Bronchial epithelial cell (primary cell): ENCODE measurements at regions not wholly inside any gene's neighbourhood (a gene's known extent, or its start where the extent isn't known, plus 50 kb on each side); places are given as distances from the start of the nearest gene placed in this dataset.
A peak's percentile ranks its signal among the peaks of the same experiment; 100 is the strongest.

ENCODE experiments used
- DNase-seq: peaks from one replicate; pipeline ENCODE4 v3.0.0-alpha.2; 2010; ENCODE audit warnings: low read depth
- FAIRE-seq: peaks from 2 replicates; lab custom pipeline; 2011; peaks lifted over from hg19 to GRCh38; lab: Jason Lieb, UNC
- H3K27me3 ChIP-seq: 2 replicates; pipeline ENCODE4 v1.5.1; 2011; ENCODE audit warnings: low read length; ENCODE audit not compliant: control insufficient read depth, insufficient read depth
- H3K36me3 ChIP-seq: 2 replicates; pipeline ENCODE4 v1.5.1; 2011; ENCODE audit warnings: low read length; ENCODE audit not compliant: control insufficient read depth, insufficient read depth
- H3K4me3 ChIP-seq: 2 replicates; pipeline ENCODE4 v1.5.1; 2011; ENCODE audit warnings: mild to moderate bottlenecking, low read depth, low read length, control low read depth
- CTCF ChIP-seq: IDR thresholded peaks from 2 replicates; pipeline ENCODE4 v1.5.1; 2011; ENCODE audit warnings: mild to moderate bottlenecking, moderate library complexity, low read length, control low read depth, inconsistent platforms; ENCODE audit not compliant: insufficient read depth, severe bottlenecking

GRCh38 chr18:67243799-67244587 lies 272.5 kb downstream of the DSEL start:
- Histone ChIP-seq H3K27me3 (no peaks in the 10 kb centered on the region), H3K4me3 (no peak overlapping the region), H3K36me3 (no peaks in the 10 kb centered on the region)
- no peak for FAIRE-seq
- TF ChIP-seq CTCF: no peak
- DNase-seq: peak; percentile 54

- no peaks in the 10 kb centered on the region for H3K36me3 ChIP-seq
- no peak overlapping the region for H3K4me3 ChIP-seq
- no peaks in the 10 kb centered on the region for H3K27me3 ChIP-seq
- FAIRE-seq: no peak
- no peak for TF ChIP-seq CTCF
- DNase-seq: no peak
Measured at GRCh38 chr18:67242001-67242400, 274.5 kb downstream of the DSEL start.

GRCh38 chr18:67241299-67241698 lies 275.2 kb downstream of the DSEL start:
- no peaks in the 10 kb centered on the region for H3K36me3 ChIP-seq
- DNase-seq: no peak
- no peak for TF ChIP-seq CTCF
- FAIRE-seq: no peak
- H3K27me3 ChIP-seq: no peaks in the 10 kb centered on the region
- no peak overlapping the region for H3K4me3 ChIP-seq

- Histone ChIP-seq H3K36me3 (no peaks in the 10 kb centered on the region), H3K4me3 (no peak overlapping the region), H3K27me3 (no peaks in the 10 kb centered on the region)
- no peak for FAIRE-seq
- DNase-seq: peak; percentile 26
- TF ChIP-seq CTCF: no peak
Measured at GRCh38 chr18:67239826-67240225, 276.7 kb downstream of the DSEL start.

- Histone ChIP-seq H3K36me3 (no peaks in the 10 kb centered on the region), H3K27me3 (no peaks in the 10 kb centered on the region), H3K4me3 (no peak overlapping the region)
- no peak for TF ChIP-seq CTCF
- FAIRE-seq: no peak
- DNase-seq: peak; percentile 61
Measured at GRCh38 chr18:67232991-67233390, 283.5 kb downstream of the DSEL start.

GRCh38 chr18:67232406-67232805 lies 284.1 kb downstream of the DSEL start:
- Histone ChIP-seq H3K27me3 (no peaks in the 10 kb centered on the region), H3K4me3 (no peak overlapping the region), H3K36me3 (no peaks in the 10 kb centered on the region)
- TF ChIP-seq CTCF: no peak
- DNase-seq (peak; percentile 93), FAIRE-seq (no peak)
